ENCODE measurements at regions not wholly inside any gene's neighbourhood (a gene's known extent, or its start where the extent isn't known, plus 50 kb on each side); places are given as distances from the start of the nearest gene placed in this dataset.

GRCh38 chr5:13553896-13554295 is 390.6 kb downstream of the DNAH5 start:
- no peak for TF ChIP-seq TCF7L2 (IDR thresholded peaks at IDR 0.05; ENCODE audit: borderline replicate concordance, low read depth, low read length)
- TF ChIP-seq ZNF302 (tag by site-specific recombination; IDR thresholded peaks at IDR 0.05; ENCODE audit: low read depth): no peak
- TF ChIP-seq CTCF (tag by site-specific recombination; IDR thresholded peaks at IDR 0.05): no peak
- no peak for TF ChIP-seq ZNF645 (tag by site-specific recombination; IDR thresholded peaks at IDR 0.05)
- TF ChIP-seq ZBTB49 (tag by site-specific recombination; IDR thresholded peaks at IDR 0.05; ENCODE audit: low read depth): no peak
- no peak for TF ChIP-seq ZNF677 (tag by site-specific recombination; IDR thresholded peaks at IDR 0.05)
- no peak for TF ChIP-seq ATF2 (tag by site-specific recombination; IDR thresholded peaks at IDR 0.05; ENCODE audit: low read depth)
- no peak for TF ChIP-seq KLF1 (tag by site-specific recombination; IDR thresholded peaks at IDR 0.05)
- no peak for TF ChIP-seq MZF1 (tag by site-specific recombination; IDR thresholded peaks at IDR 0.05; ENCODE audit: borderline replicate concordance)
- TF ChIP-seq ZNF174 (tag by site-specific recombination; IDR thresholded peaks at IDR 0.05): no peak
